ENCODE measurements at regions not wholly inside any gene's neighbourhood (a gene's known extent, or its start where the extent isn't known, plus 50 kb on each side); places are given as distances from the start of the nearest gene placed in this dataset.

- H3K9ac ChIP-seq (ENCODE audit: low read length), result no peak overlapping the region
- H3K4me3 ChIP-seq (ENCODE audit: low read depth in 1 of 2, low read length in 2 of 2), result no peak overlapping the region
- no peaks in the 10 kb centered on the region for H3K9me3 ChIP-seq (ENCODE audit: low read length)
- peaks cover 26% of the 10 kb centered on the region for H3K4me1 ChIP-seq (ENCODE audit: insufficient read depth, low read length)
- no peaks in the 10 kb centered on the region for H3K27me3 ChIP-seq (ENCODE audit: control insufficient read depth in 1 of 2, insufficient read depth in 2 of 2, low read length in 2 of 2)
- no peaks in the 10 kb centered on the region for H3K36me3 ChIP-seq (ENCODE audit: insufficient read depth, low read length)
- no peak overlapping the region for H3K27ac ChIP-seq (ENCODE audit: low read depth, low read length)
Observed at GRCh38 chr4:3385711-3386420, 55.9 kb upstream of the HGFAC start.

GRCh38 chr4:3386526-3386925 lies 55.2 kb upstream of the HGFAC start:
- H3K9me3 ChIP-seq (ENCODE audit: low read length), result no peaks in the 10 kb centered on the region
- no peaks in the 10 kb centered on the region for H3K36me3 ChIP-seq (ENCODE audit: insufficient read depth, low read length)
- no peak overlapping the region for H3K9ac ChIP-seq (ENCODE audit: low read length)
- H3K27ac ChIP-seq (ENCODE audit: low read depth, low read length), result no peak overlapping the region
- no peak overlapping the region for H3K4me3 ChIP-seq (ENCODE audit: low read depth in 1 of 2, low read length in 2 of 2)
- H3K27me3 ChIP-seq (ENCODE audit: control insufficient read depth in 1 of 2, insufficient read depth in 2 of 2, low read length in 2 of 2), result no peaks in the 10 kb centered on the region
- H3K4me1 ChIP-seq (ENCODE audit: insufficient read depth, low read length), result peaks cover 26% of the 10 kb centered on the region

- Histone ChIP-seq H3K27ac (ENCODE audit: low read depth, low read length) (peak overlapping the region; percentile 54), H3K9ac (ENCODE audit: low read length) (no peak overlapping the region), H3K4me1 (ENCODE audit: insufficient read depth, low read length) (peaks cover 26% of the 10 kb centered on the region), H3K9me3 (ENCODE audit: low read length) (no peaks in the 10 kb centered on the region), H3K36me3 (ENCODE audit: insufficient read depth, low read length) (no peaks in the 10 kb centered on the region), H3K27me3 (ENCODE audit: control insufficient read depth in 1 of 2, insufficient read depth in 2 of 2, low read length in 2 of 2) (no peaks in the 10 kb centered on the region), H3K4me3 (ENCODE audit: low read depth in 1 of 2, low read length in 2 of 2) (peak overlapping the region in 1 of 2 donors; percentile 53)
Observed at GRCh38 chr4:3387154-3387942, 54.4 kb upstream of the HGFAC start.

GRCh38 chr4:3387943-3388361 lies 53.8 kb upstream of the HGFAC start:
- H3K9ac ChIP-seq (ENCODE audit: low read length), result no peak overlapping the region
- peak overlapping the region in 1 of 2 donors; percentile 53 for H3K4me3 ChIP-seq (ENCODE audit: low read depth in 1 of 2, low read length in 2 of 2)
- no peaks in the 10 kb centered on the region for H3K27me3 ChIP-seq (ENCODE audit: control insufficient read depth in 1 of 2, insufficient read depth in 2 of 2, low read length in 2 of 2)
- no peaks in the 10 kb centered on the region for H3K9me3 ChIP-seq (ENCODE audit: low read length)
- H3K4me1 ChIP-seq (ENCODE audit: insufficient read depth, low read length), result peaks cover 26% of the 10 kb centered on the region
- H3K27ac ChIP-seq (ENCODE audit: low read depth, low read length), result peak overlapping the region; percentile 79
- H3K36me3 ChIP-seq (ENCODE audit: insufficient read depth, low read length), result no peaks in the 10 kb centered on the region

GRCh38 chr4:3388471-3389232 lies 53.1 kb upstream of the HGFAC start:
- Histone ChIP-seq H3K9ac (ENCODE audit: low read length) (no peak overlapping the region), H3K9me3 (ENCODE audit: low read length) (no peaks in the 10 kb centered on the region), H3K27ac (ENCODE audit: low read depth, low read length) (peak overlapping the region; percentile 79), H3K4me3 (ENCODE audit: low read depth in 1 of 2, low read length in 2 of 2) (peak overlapping the region; percentile 1 to 53), H3K27me3 (ENCODE audit: control insufficient read depth in 1 of 2, insufficient read depth in 2 of 2, low read length in 2 of 2) (no peaks in the 10 kb centered on the region), H3K4me1 (ENCODE audit: insufficient read depth, low read length) (peaks cover 26% of the 10 kb centered on the region), H3K36me3 (ENCODE audit: insufficient read depth, low read length) (no peaks in the 10 kb centered on the region)

- H3K9ac ChIP-seq (ENCODE audit: low read length), result no peak overlapping the region
- H3K4me3 ChIP-seq (ENCODE audit: low read depth in 1 of 2, low read length in 2 of 2), result peak overlapping the region in 1 of 2 donors; percentile 53
Observed at GRCh38 chr4:3389233-3390215, 52.2 kb upstream of the HGFAC start.

GRCh38 chr4:3390288-3390811 lies 51.4 kb upstream of the HGFAC start:
- no peaks in the 10 kb centered on the region for H3K27me3 ChIP-seq (ENCODE audit: control insufficient read depth in 1 of 2, insufficient read depth in 2 of 2, low read length in 2 of 2)
- no peaks in the 10 kb centered on the region for H3K36me3 ChIP-seq (ENCODE audit: insufficient read depth, low read length)
- no peaks in the 10 kb centered on the region for H3K9me3 ChIP-seq (ENCODE audit: low read length)
- no peak overlapping the region for H3K4me3 ChIP-seq (ENCODE audit: low read depth in 1 of 2, low read length in 2 of 2)
- no peak overlapping the region for H3K9ac ChIP-seq (ENCODE audit: low read length)
- peaks cover 26% of the 10 kb centered on the region for H3K4me1 ChIP-seq (ENCODE audit: insufficient read depth, low read length)
- H3K27ac ChIP-seq (ENCODE audit: low read depth, low read length), result no peak overlapping the region

More at GRCh38 chr4:3389233-3390215, 52.2 kb upstream of the HGFAC start:
- no peaks in the 10 kb centered on the region for H3K9me3 ChIP-seq (ENCODE audit: low read length)
- peak overlapping the region; percentile 79 for H3K27ac ChIP-seq (ENCODE audit: low read depth, low read length)
- H3K27me3 ChIP-seq (ENCODE audit: control insufficient read depth in 1 of 2, insufficient read depth in 2 of 2, low read length in 2 of 2), result no peaks in the 10 kb centered on the region
- H3K4me1 ChIP-seq (ENCODE audit: insufficient read depth, low read length), result peaks cover 26% of the 10 kb centered on the region
- no peaks in the 10 kb centered on the region for H3K36me3 ChIP-seq (ENCODE audit: insufficient read depth, low read length)

- no peak overlapping the region for H3K27ac ChIP-seq (ENCODE audit: low read depth, low read length)
- H3K36me3 ChIP-seq (ENCODE audit: insufficient read depth, low read length), result no peaks in the 10 kb centered on the region
- peaks cover 26% of the 10 kb centered on the region for H3K4me1 ChIP-seq (ENCODE audit: insufficient read depth, low read length)
- H3K27me3 ChIP-seq (ENCODE audit: control insufficient read depth in 1 of 2, insufficient read depth in 2 of 2, low read length in 2 of 2), result no peaks in the 10 kb centered on the region
- no peaks in the 10 kb centered on the region for H3K9me3 ChIP-seq (ENCODE audit: low read length)
- H3K4me3 ChIP-seq (ENCODE audit: low read depth in 1 of 2, low read length in 2 of 2), result no peak overlapping the region
- no peak overlapping the region for H3K9ac ChIP-seq (ENCODE audit: low read length)
Observed at GRCh38 chr4:3391422-3391821, 50.3 kb upstream of the HGFAC start.

Measured in muscle layer of colon (tissue), 2 donors.